ENCODE measurements at regions not wholly inside any gene's neighbourhood (a gene's known extent, or its start where the extent isn't known, plus 50 kb on each side); places are given as distances from the start of the nearest gene placed in this dataset.

DNA sequence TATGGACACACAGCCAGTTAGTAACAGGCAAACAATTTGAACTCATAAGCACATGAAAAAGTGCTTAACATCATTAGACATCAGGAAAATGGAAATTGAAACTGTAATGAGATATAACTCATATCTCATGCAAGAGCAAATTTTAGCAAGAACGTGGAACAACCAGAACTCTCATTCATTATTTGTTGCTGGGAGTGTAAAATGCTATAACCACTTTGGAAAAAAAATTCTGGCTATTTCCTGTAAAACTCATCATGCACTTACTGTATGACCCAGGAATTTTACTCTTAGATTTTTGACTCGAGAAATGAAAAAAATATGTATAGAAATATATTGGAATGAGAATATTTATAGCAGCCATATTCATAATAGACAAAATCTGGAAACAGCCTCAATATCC is 205.7 kb upstream of the PUM3 start:
- no peaks in the 10 kb centered on the region for H3K79me2 ChIP-seq (ENCODE audit: control insufficient read depth, insufficient read depth, low read length)
- DNase-seq (ENCODE audit: low read depth in 2 of 2): no peak
- no peaks in the 10 kb centered on the region for H3K9me3 ChIP-seq (ENCODE audit: control insufficient read depth, insufficient read depth, low read depth, low read length)
- H3K4me1 ChIP-seq (ENCODE audit: control insufficient read depth, extremely low read depth, insufficient read depth, low read length): no peaks in the 10 kb centered on the region
- H3K4me2 ChIP-seq (ENCODE audit: extremely low read depth, insufficient read depth, low read length): no peak overlapping the region
- no peak overlapping the region for H3K9ac ChIP-seq (ENCODE audit: insufficient read depth, low read length)
- H2AFZ ChIP-seq (ENCODE audit: low read length): no peak overlapping the region
- TF ChIP-seq EZH2 (IDR thresholded peaks at IDR 0.05; ENCODE audit: low read length, missing control alignments): no peak
- TF ChIP-seq, protein P1, sequence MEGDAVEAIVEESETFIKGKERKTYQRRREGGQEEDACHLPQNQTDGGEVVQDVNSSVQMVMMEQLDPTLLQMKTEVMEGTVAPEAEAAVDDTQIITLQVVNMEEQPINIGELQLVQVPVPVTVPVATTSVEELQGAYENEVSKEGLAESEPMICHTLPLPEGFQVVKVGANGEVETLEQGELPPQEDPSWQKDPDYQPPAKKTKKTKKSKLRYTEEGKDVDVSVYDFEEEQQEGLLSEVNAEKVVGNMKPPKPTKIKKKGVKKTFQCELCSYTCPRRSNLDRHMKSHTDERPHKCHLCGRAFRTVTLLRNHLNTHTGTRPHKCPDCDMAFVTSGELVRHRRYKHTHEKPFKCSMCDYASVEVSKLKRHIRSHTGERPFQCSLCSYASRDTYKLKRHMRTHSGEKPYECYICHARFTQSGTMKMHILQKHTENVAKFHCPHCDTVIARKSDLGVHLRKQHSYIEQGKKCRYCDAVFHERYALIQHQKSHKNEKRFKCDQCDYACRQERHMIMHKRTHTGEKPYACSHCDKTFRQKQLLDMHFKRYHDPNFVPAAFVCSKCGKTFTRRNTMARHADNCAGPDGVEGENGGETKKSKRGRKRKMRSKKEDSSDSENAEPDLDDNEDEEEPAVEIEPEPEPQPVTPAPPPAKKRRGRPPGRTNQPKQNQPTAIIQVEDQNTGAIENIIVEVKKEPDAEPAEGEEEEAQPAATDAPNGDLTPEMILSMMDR (conservative IDR thresholded peaks at IDR 0.05 in 1 of 2, IDR thresholded peaks at IDR 0.05 in 1 of 2; ENCODE audit: low read depth in 1 of 2, low read length in 2 of 2): no peak
- H4K20me1 ChIP-seq (ENCODE audit: control insufficient read depth, extremely low read depth, insufficient read depth, low read length): no peaks in the 10 kb centered on the region
- no peak overlapping the region for H3K4me3 ChIP-seq (replicated peaks in 1 of 4; ENCODE audit: control extremely low read depth in 1 of 4, insufficient read depth in 1 of 4, low read depth in 3 of 4, low read length in 4 of 4)
- H3K27ac ChIP-seq (ENCODE audit: insufficient read depth, low read length): no peak overlapping the region
- no peaks in the 10 kb centered on the region for H3K36me3 ChIP-seq (ENCODE audit: control insufficient read depth, insufficient read depth, low read length)
- no peaks in the 10 kb centered on the region for H3K27me3 ChIP-seq (ENCODE audit: control insufficient read depth, insufficient read depth, low read length)

DNA sequence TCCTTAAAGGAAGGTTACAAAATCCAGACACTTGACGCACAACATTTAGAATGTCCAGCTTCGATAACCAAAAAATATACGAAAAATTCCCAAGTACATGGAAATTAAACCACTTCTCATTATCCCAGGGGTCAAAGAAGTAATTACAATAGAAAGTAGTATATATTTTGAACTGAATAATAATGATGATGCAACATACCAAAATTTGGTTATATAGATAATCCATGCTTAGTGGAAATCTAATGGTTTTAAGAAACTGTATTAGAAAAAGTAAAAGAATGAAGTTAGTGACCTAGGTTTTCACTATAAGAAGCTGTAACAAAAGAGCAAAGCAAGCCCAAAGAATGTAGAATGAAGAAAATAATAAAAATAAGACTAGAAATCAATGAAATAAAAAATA is 204.0 kb upstream of the PUM3 start:
- H4K20me1 ChIP-seq (ENCODE audit: control insufficient read depth, extremely low read depth, insufficient read depth, low read length): no peaks in the 10 kb centered on the region
- H3K4me2 ChIP-seq (ENCODE audit: extremely low read depth, insufficient read depth, low read length): no peak overlapping the region
- H3K9ac ChIP-seq (ENCODE audit: insufficient read depth, low read length): no peak overlapping the region
- no peak for DNase-seq (ENCODE audit: low read depth in 2 of 2)
- H3K27me3 ChIP-seq (ENCODE audit: control insufficient read depth, insufficient read depth, low read length): no peaks in the 10 kb centered on the region
- H3K4me1 ChIP-seq (ENCODE audit: control insufficient read depth, extremely low read depth, insufficient read depth, low read length): no peaks in the 10 kb centered on the region
- H3K4me3 ChIP-seq (replicated peaks in 1 of 4; ENCODE audit: control extremely low read depth in 1 of 4, insufficient read depth in 1 of 4, low read depth in 3 of 4, low read length in 4 of 4): no peak overlapping the region
- H3K9me3 ChIP-seq (ENCODE audit: control insufficient read depth, insufficient read depth, low read depth, low read length): no peaks in the 10 kb centered on the region
- no peaks in the 10 kb centered on the region for H3K79me2 ChIP-seq (ENCODE audit: control insufficient read depth, insufficient read depth, low read length)
- no peak overlapping the region for H3K27ac ChIP-seq (ENCODE audit: insufficient read depth, low read length)
- TF ChIP-seq, protein P1 (conservative IDR thresholded peaks at IDR 0.05 in 1 of 2, IDR thresholded peaks at IDR 0.05 in 1 of 2; ENCODE audit: low read depth in 1 of 2, low read length in 2 of 2): no peak
- no peak for TF ChIP-seq EZH2 (IDR thresholded peaks at IDR 0.05; ENCODE audit: low read length, missing control alignments)
- no peak overlapping the region for H2AFZ ChIP-seq (ENCODE audit: low read length)
- no peaks in the 10 kb centered on the region for H3K36me3 ChIP-seq (ENCODE audit: control insufficient read depth, insufficient read depth, low read length)

- H3K36me3 ChIP-seq (ENCODE audit: control insufficient read depth, insufficient read depth, low read length): no peaks in the 10 kb centered on the region
- H3K9me3 ChIP-seq (ENCODE audit: control insufficient read depth, insufficient read depth, low read depth, low read length): no peaks in the 10 kb centered on the region
- no peak for TF ChIP-seq EZH2 (IDR thresholded peaks at IDR 0.05; ENCODE audit: low read length, missing control alignments)
- TF ChIP-seq, protein P1 (conservative IDR thresholded peaks at IDR 0.05 in 1 of 2, IDR thresholded peaks at IDR 0.05 in 1 of 2; ENCODE audit: low read depth in 1 of 2, low read length in 2 of 2): no peak
- no peaks in the 10 kb centered on the region for H3K27me3 ChIP-seq (ENCODE audit: control insufficient read depth, insufficient read depth, low read length)
- no peaks in the 10 kb centered on the region for H4K20me1 ChIP-seq (ENCODE audit: control insufficient read depth, extremely low read depth, insufficient read depth, low read length)
- H3K4me1 ChIP-seq (ENCODE audit: control insufficient read depth, extremely low read depth, insufficient read depth, low read length): no peaks in the 10 kb centered on the region
- H2AFZ ChIP-seq (ENCODE audit: low read length): no peak overlapping the region
- no peak overlapping the region for H3K27ac ChIP-seq (ENCODE audit: insufficient read depth, low read length)
- no peak for DNase-seq (ENCODE audit: low read depth in 2 of 2)
- no peak overlapping the region for H3K4me3 ChIP-seq (replicated peaks in 1 of 4; ENCODE audit: control extremely low read depth in 1 of 4, insufficient read depth in 1 of 4, low read depth in 3 of 4, low read length in 4 of 4)
- H3K4me2 ChIP-seq (ENCODE audit: extremely low read depth, insufficient read depth, low read length): no peak overlapping the region
- no peak overlapping the region for H3K9ac ChIP-seq (ENCODE audit: insufficient read depth, low read length)
- no peaks in the 10 kb centered on the region for H3K79me2 ChIP-seq (ENCODE audit: control insufficient read depth, insufficient read depth, low read length)
Measured at GRCh38 chr9:3045153-3045552, 201.3 kb upstream of the PUM3 start.
